ENCODE measurements at regions not wholly inside any gene's neighbourhood (a gene's known extent, or its start where the extent isn't known, plus 50 kb on each side); places are given as distances from the start of the nearest gene placed in this dataset.
"Not testable (repeated sequence)": the region's sequence is repeated elsewhere in the genome, so short reads cannot be mapped to it uniquely, and the experiment has no call there.

- TF ChIP-seq CTCF (IDR thresholded peaks at IDR 0.05); EZH2 (IDR thresholded peaks at IDR 0.05; ENCODE audit: borderline replicate concordance, insufficient read depth, low read depth, low read length, poor library complexity, severe bottlenecking): not testable (repeated sequence)
These were observed 96.9 kb downstream of the CTH start for GRCh38 chr1:70507991-70508390.
